Skeletal muscle tissue (tissue), 3 donors: ENCODE measurements at regions not wholly inside any gene's neighbourhood (a gene's known extent, or its start where the extent isn't known, plus 50 kb on each side); places are given as distances from the start of the nearest gene placed in this dataset.

ENCODE experiments used
- H3K27ac ChIP-seq: one replicate; pipeline ENCODE4 v1.7.0; 2013; ENCODE audit warnings: mild to moderate bottlenecking, low read depth, low read length, inconsistent platforms
- H3K27me3 ChIP-seq, 3 donors: one replicate each; pipeline ENCODE4 v1.7.0; 2013; ENCODE audit warnings: low read length in 3 of 3; ENCODE audit not compliant: control insufficient read depth in 3 of 3, insufficient read depth in 3 of 3
- H3K36me3 ChIP-seq, 3 donors: one replicate each; pipeline ENCODE4 v1.7.0; 2013; ENCODE audit warnings: low read length in 3 of 3; ENCODE audit not compliant: control insufficient read depth in 3 of 3, insufficient read depth in 3 of 3
- H3K4me1 ChIP-seq, 3 donors: one replicate each; pipeline ENCODE4 v1.7.0; 2013; ENCODE audit warnings: low read length in 3 of 3, mild to moderate bottlenecking in 3 of 3; ENCODE audit not compliant: control insufficient read depth in 3 of 3, insufficient read depth in 3 of 3
- H3K4me3 ChIP-seq, 3 donors: one replicate each; pipeline ENCODE4 v1.7.0; 2013; ENCODE audit warnings: low read length in 3 of 3
- H3K9ac ChIP-seq, 3 donors: one replicate each; pipeline ENCODE4 v1.7.0; 2013; ENCODE audit warnings: low read length in 3 of 3, mild to moderate bottlenecking in 3 of 3, moderate library complexity in 2 of 3, low read depth in 1 of 3
- H3K9me3 ChIP-seq, 3 donors: one replicate each; pipeline ENCODE4 v1.7.0; 2013; ENCODE audit warnings: low read length in 3 of 3; ENCODE audit not compliant: control insufficient read depth in 3 of 3
- donor health status: Osteomylitis.

GRCh38 chr3:115227461-115227860, 80.4 kb upstream of the ZBTB20 start:
- no peaks in the 10 kb centered on the region for H3K27me3 ChIP-seq
- no peaks in the 10 kb centered on the region for H3K9me3 ChIP-seq
- H3K4me3 ChIP-seq = no peak overlapping the region
- H3K4me1 ChIP-seq = no peaks in the 10 kb centered on the region
- no peak overlapping the region for H3K9ac ChIP-seq
- H3K36me3 ChIP-seq = no peaks in the 10 kb centered on the region
- no peak overlapping the region for H3K27ac ChIP-seq

GRCh38 chr3:115228266-115228665, 81.2 kb upstream of the ZBTB20 start:
- Histone ChIP-seq H3K27me3 (no peaks in the 10 kb centered on the region), H3K36me3 (no peaks in the 10 kb centered on the region), H3K27ac (no peak overlapping the region), H3K9ac (no peak overlapping the region), H3K4me1 (no peaks in the 10 kb centered on the region), H3K9me3 (no peaks in the 10 kb centered on the region), H3K4me3 (no peak overlapping the region)

- Histone ChIP-seq H3K36me3 (no peaks in the 10 kb centered on the region), H3K9ac (no peak overlapping the region), H3K27ac (no peak overlapping the region), H3K9me3 (no peaks in the 10 kb centered on the region), H3K4me3 (no peak overlapping the region), H3K4me1 (no peaks in the 10 kb centered on the region), H3K27me3 (no peaks in the 10 kb centered on the region)
These were observed 85.1 kb upstream of the ZBTB20 start for GRCh38 chr3:115232167-115232566.

GRCh38 chr3:115233021-115233420, 85.9 kb upstream of the ZBTB20 start:
- no peak overlapping the region for H3K4me3 ChIP-seq
- H3K9me3 ChIP-seq = no peaks in the 10 kb centered on the region
- no peaks in the 10 kb centered on the region for H3K27me3 ChIP-seq
- no peak overlapping the region for H3K9ac ChIP-seq
- H3K27ac ChIP-seq = no peak overlapping the region
- H3K4me1 ChIP-seq = no peaks in the 10 kb centered on the region
- H3K36me3 ChIP-seq = no peaks in the 10 kb centered on the region

- Histone ChIP-seq H3K4me3 (no peak overlapping the region), H3K27ac (no peak overlapping the region), H3K9ac (no peak overlapping the region), H3K4me1 (peaks cover 0 to 4% (median 0%) of the 10 kb centered on the region in 3 donors), H3K9me3 (no peaks in the 10 kb centered on the region), H3K27me3 (no peaks in the 10 kb centered on the region), H3K36me3 (no peaks in the 10 kb centered on the region)
These were observed 89.4 kb upstream of the ZBTB20 start for GRCh38 chr3:115236496-115236895.

GRCh38 chr3:115239717-115240116, 92.6 kb upstream of the ZBTB20 start:
- H3K4me3 ChIP-seq = no peak overlapping the region
- no peaks in the 10 kb centered on the region for H3K9me3 ChIP-seq
- H3K27ac ChIP-seq = no peak overlapping the region
- H3K4me1 ChIP-seq = peaks cover 0 to 4% (median 0%) of the 10 kb centered on the region in 3 donors
- no peak overlapping the region for H3K9ac ChIP-seq
- H3K36me3 ChIP-seq = no peaks in the 10 kb centered on the region
- no peaks in the 10 kb centered on the region for H3K27me3 ChIP-seq

GRCh38 chr3:115244350-115244749, 97.3 kb upstream of the ZBTB20 start:
- no peaks in the 10 kb centered on the region for H3K27me3 ChIP-seq
- H3K4me1 ChIP-seq = peaks cover 0 to 4% (median 0%) of the 10 kb centered on the region in 3 donors
- H3K27ac ChIP-seq = no peak overlapping the region
- H3K9ac ChIP-seq = no peak overlapping the region
- no peak overlapping the region for H3K4me3 ChIP-seq
- H3K9me3 ChIP-seq = no peaks in the 10 kb centered on the region
- H3K36me3 ChIP-seq = no peaks in the 10 kb centered on the region

GRCh38 chr3:115245438-115245837, 98.3 kb upstream of the ZBTB20 start:
- H3K4me3 ChIP-seq = no peak overlapping the region
- no peaks in the 10 kb centered on the region for H3K36me3 ChIP-seq
- H3K27ac ChIP-seq = no peak overlapping the region
- no peak overlapping the region for H3K9ac ChIP-seq
- H3K4me1 ChIP-seq = no peaks in the 10 kb centered on the region
- H3K27me3 ChIP-seq = no peaks in the 10 kb centered on the region
- no peaks in the 10 kb centered on the region for H3K9me3 ChIP-seq

GRCh38 chr3:115245899-115246298, 98.8 kb upstream of the ZBTB20 start:
- Histone ChIP-seq H3K27me3 (no peaks in the 10 kb centered on the region), H3K9me3 (no peaks in the 10 kb centered on the region), H3K27ac (no peak overlapping the region), H3K4me1 (no peaks in the 10 kb centered on the region), H3K4me3 (no peak overlapping the region), H3K9ac (no peak overlapping the region), H3K36me3 (no peaks in the 10 kb centered on the region)

GRCh38 chr3:115246461-115247020, 99.5 kb upstream of the ZBTB20 start:
- Histone ChIP-seq H3K36me3 (no peaks in the 10 kb centered on the region), H3K4me3 (no peak overlapping the region), H3K4me1 (no peaks in the 10 kb centered on the region), H3K9ac (no peak overlapping the region), H3K27me3 (no peaks in the 10 kb centered on the region), H3K27ac (no peak overlapping the region), H3K9me3 (no peaks in the 10 kb centered on the region)

- Histone ChIP-seq H3K4me1 (no peaks in the 10 kb centered on the region), H3K9me3 (no peaks in the 10 kb centered on the region), H3K27me3 (no peaks in the 10 kb centered on the region), H3K36me3 (no peaks in the 10 kb centered on the region), H3K4me3 (no peak overlapping the region), H3K27ac (no peak overlapping the region), H3K9ac (no peak overlapping the region)
These were observed 101.2 kb upstream of the ZBTB20 start for GRCh38 chr3:115248274-115248673.
